ENCODE measurements at regions not wholly inside any gene's neighbourhood (a gene's known extent, or its start where the extent isn't known, plus 50 kb on each side); places are given as distances from the start of the nearest gene placed in this dataset.

DNA sequence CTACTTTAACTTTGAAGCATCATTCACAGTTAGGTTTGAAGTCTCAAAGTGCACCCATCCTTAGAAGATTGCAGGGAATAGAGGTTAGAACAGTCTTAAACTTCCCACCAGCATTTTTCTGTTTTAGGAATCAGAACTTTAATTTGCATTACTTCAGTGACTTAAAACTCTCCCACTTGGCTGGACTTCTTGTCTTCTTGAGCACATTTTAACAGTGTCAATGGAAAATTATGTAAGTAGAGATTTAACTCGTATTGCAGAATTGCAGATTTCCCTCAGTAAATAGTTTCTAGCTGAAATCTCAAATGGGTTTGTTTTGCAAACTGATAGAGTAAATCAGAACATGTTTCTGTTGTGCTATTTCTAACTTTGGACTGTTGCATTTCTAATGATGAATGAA lies 369.6 kb downstream of the OTOL1 start:
- no peaks in the 10 kb centered on the region for H3K36me3 ChIP-seq (ENCODE audit: control insufficient read depth, insufficient read depth, low read length)
- H3K27me3 ChIP-seq (ENCODE audit: control insufficient read depth, insufficient read depth, low read length): no peaks in the 10 kb centered on the region
- TF ChIP-seq, protein P1, sequence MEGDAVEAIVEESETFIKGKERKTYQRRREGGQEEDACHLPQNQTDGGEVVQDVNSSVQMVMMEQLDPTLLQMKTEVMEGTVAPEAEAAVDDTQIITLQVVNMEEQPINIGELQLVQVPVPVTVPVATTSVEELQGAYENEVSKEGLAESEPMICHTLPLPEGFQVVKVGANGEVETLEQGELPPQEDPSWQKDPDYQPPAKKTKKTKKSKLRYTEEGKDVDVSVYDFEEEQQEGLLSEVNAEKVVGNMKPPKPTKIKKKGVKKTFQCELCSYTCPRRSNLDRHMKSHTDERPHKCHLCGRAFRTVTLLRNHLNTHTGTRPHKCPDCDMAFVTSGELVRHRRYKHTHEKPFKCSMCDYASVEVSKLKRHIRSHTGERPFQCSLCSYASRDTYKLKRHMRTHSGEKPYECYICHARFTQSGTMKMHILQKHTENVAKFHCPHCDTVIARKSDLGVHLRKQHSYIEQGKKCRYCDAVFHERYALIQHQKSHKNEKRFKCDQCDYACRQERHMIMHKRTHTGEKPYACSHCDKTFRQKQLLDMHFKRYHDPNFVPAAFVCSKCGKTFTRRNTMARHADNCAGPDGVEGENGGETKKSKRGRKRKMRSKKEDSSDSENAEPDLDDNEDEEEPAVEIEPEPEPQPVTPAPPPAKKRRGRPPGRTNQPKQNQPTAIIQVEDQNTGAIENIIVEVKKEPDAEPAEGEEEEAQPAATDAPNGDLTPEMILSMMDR (IDR thresholded peaks at IDR 0.05; ENCODE audit: insufficient read depth, low read depth, low read length): no peak
- ChIA-PET POLR2A (no interaction called here), CTCF (no interaction called here)
- no peak for DNase-seq (ENCODE audit: low read depth)
- H3K4me3 ChIP-seq (ENCODE audit: low read depth, low read length): no peak overlapping the region

DNA sequence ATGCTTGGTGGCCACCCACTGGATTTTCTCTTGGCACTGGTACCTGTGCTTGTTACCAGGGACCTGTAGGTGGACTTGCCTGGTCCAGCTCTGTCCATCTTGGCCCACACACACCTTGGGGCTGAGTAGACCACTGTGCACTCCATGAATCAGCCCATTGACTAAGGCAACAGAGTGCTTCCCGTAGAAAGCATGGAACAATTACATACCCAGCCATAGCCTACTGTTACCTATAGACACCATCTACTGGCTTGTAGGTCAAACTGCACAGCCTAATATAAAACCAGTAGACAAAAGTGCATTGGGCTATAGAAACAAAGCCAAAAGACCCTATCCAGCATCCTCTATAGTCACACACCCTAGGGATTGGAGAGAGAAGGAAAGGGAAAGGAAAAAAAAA lies 378.9 kb downstream of the OTOL1 start:
- Histone ChIP-seq H3K36me3 (ENCODE audit: control insufficient read depth, insufficient read depth, low read length) (no peaks in the 10 kb centered on the region), H3K27me3 (ENCODE audit: control insufficient read depth, insufficient read depth, low read length) (no peaks in the 10 kb centered on the region), H3K4me3 (ENCODE audit: low read depth, low read length) (no peak overlapping the region)
- DNase-seq (ENCODE audit: low read depth): no peak
- TF ChIP-seq, protein P1 (IDR thresholded peaks at IDR 0.05; ENCODE audit: insufficient read depth, low read depth, low read length): no peak
- POLR2A ChIA-PET: no interaction called here
- CTCF ChIA-PET: no interaction called here

DNA sequence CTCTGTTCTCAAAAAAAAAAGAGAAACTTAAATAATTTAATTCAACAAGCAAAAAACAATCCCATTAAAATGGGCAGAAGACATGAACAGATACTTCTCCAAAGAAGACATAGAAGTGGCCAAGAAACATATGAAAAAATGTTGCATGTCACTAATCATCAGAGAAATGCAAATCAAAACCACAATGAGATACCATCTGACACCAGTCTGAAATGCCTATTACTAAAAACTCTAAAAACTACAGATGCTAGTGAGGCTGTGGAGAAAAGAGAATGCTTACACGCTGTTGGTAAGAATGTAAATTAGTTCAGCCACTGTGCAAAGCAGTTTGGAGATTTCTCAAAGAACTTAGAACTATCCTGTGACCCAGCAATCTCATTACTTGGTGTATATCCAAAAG lies 382.9 kb downstream of the OTOL1 start:
- TF ChIP-seq, protein P1 (IDR thresholded peaks at IDR 0.05; ENCODE audit: insufficient read depth, low read depth, low read length): no peak
- no peaks in the 10 kb centered on the region for H3K27me3 ChIP-seq (ENCODE audit: control insufficient read depth, insufficient read depth, low read length)
- ChIA-PET POLR2A (no interaction called here), CTCF (no interaction called here)
- no peak for DNase-seq (ENCODE audit: low read depth)
- H3K36me3 ChIP-seq (ENCODE audit: control insufficient read depth, insufficient read depth, low read length): no peaks in the 10 kb centered on the region
- no peak overlapping the region for H3K4me3 ChIP-seq (ENCODE audit: low read depth, low read length)

DNA sequence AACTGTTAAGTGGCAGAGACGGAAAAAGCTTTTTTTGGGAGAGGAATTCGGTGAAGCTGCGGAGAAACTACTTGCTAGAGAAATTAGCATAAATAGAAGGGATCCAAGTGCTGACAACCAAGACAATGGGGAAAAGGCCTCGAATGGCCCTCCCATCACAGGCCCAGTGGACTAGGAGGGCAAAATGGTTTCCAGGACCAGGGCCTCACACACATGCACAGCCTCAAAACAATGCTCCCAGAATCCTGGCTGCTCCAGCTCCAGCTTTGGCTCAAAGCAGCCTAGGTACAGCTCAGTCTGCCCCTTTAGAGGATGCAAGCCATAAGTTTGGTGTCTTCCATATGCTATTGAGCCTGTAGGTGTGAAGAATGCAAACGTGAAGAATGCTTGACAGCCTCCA lies 388.2 kb downstream of the OTOL1 start:
- Histone ChIP-seq H3K27me3 (ENCODE audit: control insufficient read depth, insufficient read depth, low read length) (no peaks in the 10 kb centered on the region), H3K36me3 (ENCODE audit: control insufficient read depth, insufficient read depth, low read length) (no peaks in the 10 kb centered on the region), H3K4me3 (ENCODE audit: low read depth, low read length) (no peak overlapping the region)
- TF ChIP-seq, protein P1 (IDR thresholded peaks at IDR 0.05; ENCODE audit: insufficient read depth, low read depth, low read length): no peak
- ChIA-PET CTCF (no interaction called here), POLR2A (no interaction called here)
- no peak for DNase-seq (ENCODE audit: low read depth)

DNA sequence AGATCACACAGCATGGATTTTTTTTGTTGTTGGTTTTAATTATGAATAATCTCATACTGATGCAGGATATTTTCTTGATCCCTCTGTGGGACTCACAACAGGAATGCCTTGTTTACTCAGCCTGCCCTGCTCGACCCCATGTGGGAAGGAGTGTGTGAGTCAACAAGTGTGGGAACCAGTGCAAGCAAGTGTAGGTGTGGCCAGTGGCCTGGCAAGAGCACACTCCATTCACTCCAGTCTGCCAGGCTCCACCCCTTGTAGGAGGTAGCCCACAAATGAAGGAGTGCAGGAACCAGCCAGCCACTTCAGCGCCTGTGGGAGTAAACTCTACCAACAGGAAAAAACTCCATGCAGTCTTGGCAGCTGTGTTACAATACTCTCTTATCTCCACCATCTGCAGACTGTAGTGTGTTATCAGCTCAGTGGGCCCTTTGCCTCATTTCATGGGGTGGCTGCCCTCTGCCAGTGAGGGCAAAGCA lies 393.6 kb downstream of the OTOL1 start:
- DNase-seq (ENCODE audit: low read depth): peak; percentile 93
- H3K27me3 ChIP-seq (ENCODE audit: control insufficient read depth, insufficient read depth, low read length): no peaks in the 10 kb centered on the region
- POLR2A ChIA-PET: no interaction called here
- H3K36me3 ChIP-seq (ENCODE audit: control insufficient read depth, insufficient read depth, low read length): no peaks in the 10 kb centered on the region
- CTCF ChIA-PET: no interaction called here
- TF ChIP-seq, protein P1 (IDR thresholded peaks at IDR 0.05; ENCODE audit: insufficient read depth, low read depth, low read length): no peak
- no peak overlapping the region for H3K4me3 ChIP-seq (ENCODE audit: low read depth, low read length)
